ENCODE measurements at regions not wholly inside any gene's neighbourhood (a gene's known extent, or its start where the extent isn't known, plus 50 kb on each side); places are given as distances from the start of the nearest gene placed in this dataset.
"Not testable (repeated sequence)": the region's sequence is repeated elsewhere in the genome, so short reads cannot be mapped to it uniquely, and the experiment has no call there.

- not testable (repeated sequence) for TF ChIP-seq EZH2 (IDR thresholded peaks at IDR 0.05; ENCODE audit: low read length, unreplicated experiment); CTCF (conservative IDR thresholded peaks at IDR 0.05; ENCODE audit: low read depth, low read length)
These were observed 166.6 kb downstream of the GOLGA6L4 start for GRCh38 chr15:84401891-84402840.
